MM.1S (cell line): ENCODE measurements at regions not wholly inside any gene's neighbourhood (a gene's known extent, or its start where the extent isn't known, plus 50 kb on each side); places are given as distances from the start of the nearest gene placed in this dataset.
A peak's percentile ranks its signal among the peaks of the same experiment; 100 is the strongest.
"Not testable (repeated sequence)": the region's sequence is repeated elsewhere in the genome, so short reads cannot be mapped to it uniquely, and the experiment has no call there.

Experiments used
- DNase-seq: peaks from one replicate; pipeline ENCODE4 v3.0.0-alpha.2; 2015
- H2AFZ ChIP-seq: fragments of 300-600 bp; sonication (generic); 2 replicates; pipeline ENCODE4 v1.6.0; 2016; ENCODE audit warnings: antibody characterized with exemption, low read length
- H3F3A ChIP-seq: fragments of 300-600 bp; sonication (generic); 2 replicates; pipeline ENCODE4 v1.6.1; 2016; ENCODE audit warnings: mild to moderate bottlenecking, antibody characterized with exemption, low read length, moderate library complexity, mixed read lengths; ENCODE audit not compliant: insufficient read depth
- H3K27ac ChIP-seq: fragments of 300-600 bp; sonication (generic); 2 replicates; pipeline ENCODE4 v1.5.1; 2016; ENCODE audit warnings: mild to moderate bottlenecking, low read length
- H3K27me3 ChIP-seq: fragments of 300-600 bp; sonication (generic); replicated peaks from 2 replicates; pipeline ENCODE4 v1.6.0; 2016; ENCODE audit warnings: low read length; ENCODE audit not compliant: insufficient read depth
- H3K36me3 ChIP-seq: fragments of 300-600 bp; sonication (generic); replicated peaks from 2 replicates; pipeline ENCODE4 v1.6.1; 2016; ENCODE audit warnings: mild to moderate bottlenecking, low read length, mixed read lengths; ENCODE audit not compliant: insufficient read depth
- H3K4me1 ChIP-seq: fragments of 300-600 bp; sonication (generic); 2 replicates; pipeline ENCODE4 v1.6.1; 2016; ENCODE audit warnings: low read length, mixed read lengths
- H3K4me2 ChIP-seq: fragments of 300-600 bp; sonication (generic); 2 replicates; pipeline ENCODE4 v1.6.0; 2016; ENCODE audit warnings: low read depth, low read length
- H3K4me3 ChIP-seq: fragments of 300-600 bp; sonication (generic); 2 replicates; pipeline ENCODE4 v1.5.1; 2016; ENCODE audit warnings: low read length, mixed read lengths
- H3K79me2 ChIP-seq: fragments of 300-600 bp; sonication (generic); 2 replicates; pipeline ENCODE4 v1.6.1; 2016; ENCODE audit warnings: mixed run types, low read length, mixed read lengths
- H3K9ac ChIP-seq: fragments of 300-600 bp; sonication (generic); 2 replicates; pipeline ENCODE4 v1.6.1; 2016; ENCODE audit warnings: low read length, mixed read lengths
- H3K9me2 ChIP-seq: fragments of 300-600 bp; sonication (generic); replicated peaks from 2 replicates; pipeline ENCODE4 v1.6.1; 2016; ENCODE audit warnings: mild to moderate bottlenecking, low read length, mixed read lengths; ENCODE audit not compliant: insufficient read depth
- H3K9me3 ChIP-seq: fragments of 300-600 bp; sonication (generic); replicated peaks from 2 replicates; pipeline ENCODE4 v1.6.1; 2016; ENCODE audit warnings: mild to moderate bottlenecking, low read length, mixed read lengths; ENCODE audit not compliant: insufficient read depth
- H4K20me1 ChIP-seq: fragments of 300-600 bp; sonication (generic); 2 replicates; pipeline ENCODE4 v1.6.1; 2016; ENCODE audit warnings: mild to moderate bottlenecking, low read length, moderate library complexity, mixed read lengths; ENCODE audit not compliant: insufficient read depth
- CTCF ChIP-seq: fragments of 300-600 bp; sonication (generic); IDR thresholded peaks from 2 replicates; pipeline ENCODE4 v1.5.1; 2016; ENCODE audit warnings: antibody characterized with exemption, low read length, mixed read lengths
- EZH2 ChIP-seq: fragments of 300-600 bp; sonication (generic); optimal IDR thresholded peaks from 2 replicates; pipeline ENCODE3; 2017; ENCODE audit warnings: low read depth, mild to moderate bottlenecking, antibody characterized with exemption, low read length, mixed read lengths
- EZH2phosphoT487 ChIP-seq: fragments of 300-600 bp; sonication (generic); IDR thresholded peaks from 2 replicates; pipeline ENCODE4 v1.6.1; 2018; ENCODE audit warnings: antibody characterized with exemption, low read length

GRCh38 chr14:105770619-105771216 is 244.3 kb downstream of the TMEM121 start:
- not testable (repeated sequence) for H3K4me3 ChIP-seq, H3K9me3 ChIP-seq, H3F3A ChIP-seq, H3K36me3 ChIP-seq, H3K27me3 ChIP-seq, H3K9me2 ChIP-seq, H3K9ac ChIP-seq, H2AFZ ChIP-seq, DNase-seq, H3K4me1 ChIP-seq, H4K20me1 ChIP-seq, H3K27ac ChIP-seq, H3K4me2 ChIP-seq, H3K79me2 ChIP-seq

- not testable (repeated sequence) for H3K4me1 ChIP-seq, H3F3A ChIP-seq, H3K36me3 ChIP-seq, H3K4me3 ChIP-seq, H3K27me3 ChIP-seq, H3K9me3 ChIP-seq, H2AFZ ChIP-seq, H3K4me2 ChIP-seq, H3K79me2 ChIP-seq, H3K9me2 ChIP-seq, H4K20me1 ChIP-seq
- Histone ChIP-seq H3K9ac (peak overlapping the region; percentile 53; the same call in 1 of the 2 replicates), H3K27ac (peak overlapping the region; percentile 34; the same call in 1 of the 2 replicates)
- peak; percentile 5 for DNase-seq
These were observed 245.2 kb downstream of the TMEM121 start for GRCh38 chr14:105771261-105772226.

GRCh38 chr14:105772710-105773250 is 246.4 kb downstream of the TMEM121 start:
- not testable (repeated sequence) for H3K9me2 ChIP-seq, H2AFZ ChIP-seq, H3K27me3 ChIP-seq, H3K4me1 ChIP-seq, DNase-seq, H3K4me2 ChIP-seq, H3K9me3 ChIP-seq, H4K20me1 ChIP-seq, H3K36me3 ChIP-seq, H3K4me3 ChIP-seq, H3F3A ChIP-seq, H3K79me2 ChIP-seq
- Histone ChIP-seq H3K9ac (peak overlapping the region; percentile 56; the same call in 1 of the 2 replicates), H3K27ac (peak overlapping the region; percentile 52; the same call in 1 of the 2 replicates)

- Histone ChIP-seq H3K4me1 (no peaks in the 10 kb centered on the region), H3K36me3 (no peaks in the 10 kb centered on the region), H2AFZ (no peak overlapping the region), H3F3A (no peaks in the 10 kb centered on the region), H3K9ac (no peak overlapping the region), H3K4me2 (no peak overlapping the region), H3K9me3 (no peaks in the 10 kb centered on the region), H3K9me2 (no peaks in the 10 kb centered on the region), H3K27ac (no peak overlapping the region), H4K20me1 (no peaks in the 10 kb centered on the region), H3K79me2 (no peaks in the 10 kb centered on the region), H3K4me3 (no peak overlapping the region), H3K27me3 (no peaks in the 10 kb centered on the region)
- DNase-seq = no peak
- no peak for TF ChIP-seq EZH2
- no peak for TF ChIP-seq EZH2phosphoT487
- no peak for TF ChIP-seq CTCF
These were observed 247.2 kb downstream of the TMEM121 start for GRCh38 chr14:105773584-105773983.
